GM19023 (cell line): ENCODE measurements at regions not wholly inside any gene's neighbourhood (a gene's known extent, or its start where the extent isn't known, plus 50 kb on each side); places are given as distances from the start of the nearest gene placed in this dataset.

Experiments
- ATAC-seq: cut with Tn5 transposase; IDR thresholded peaks from one replicate; pipeline ENCODE4 v1.9.1; 2021; ENCODE audit warnings: mild to moderate bottlenecking, moderate library complexity; ENCODE audit not compliant: unreplicated experiment

DNA sequence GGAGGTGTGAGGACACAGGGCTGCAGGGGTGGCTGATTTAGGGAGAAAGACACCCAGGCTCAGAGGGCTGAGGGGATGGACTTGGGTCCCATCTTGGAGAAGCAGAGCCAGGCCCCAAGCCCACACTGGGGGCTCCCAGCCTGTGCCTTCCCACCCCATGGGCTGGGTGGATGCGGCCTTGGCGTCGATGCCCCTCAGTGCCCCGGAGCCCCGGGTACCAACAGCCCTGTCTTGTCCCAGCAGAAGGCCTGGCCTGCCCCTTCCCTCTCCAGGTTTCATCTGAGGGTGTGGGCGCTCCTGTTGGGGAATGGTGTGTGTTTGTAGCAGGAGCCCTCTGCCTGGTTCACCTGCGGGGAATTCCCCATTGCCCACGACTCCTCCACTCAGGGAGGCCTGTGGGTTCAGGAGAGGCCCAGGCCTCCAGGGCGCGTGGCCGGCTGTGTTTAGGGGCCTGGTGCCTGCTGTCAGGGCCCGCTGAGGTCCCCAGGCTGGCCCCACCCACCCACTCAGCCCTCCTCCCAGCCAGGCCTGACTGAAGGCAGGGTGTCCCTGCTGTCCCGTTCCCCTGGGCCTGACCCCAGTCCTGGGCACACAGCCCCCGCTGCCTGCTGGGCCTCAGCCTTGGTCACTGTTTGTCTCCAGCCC lies 51.1 kb upstream of the BEGAIN start:
- ATAC-seq, result no peak

DNA sequence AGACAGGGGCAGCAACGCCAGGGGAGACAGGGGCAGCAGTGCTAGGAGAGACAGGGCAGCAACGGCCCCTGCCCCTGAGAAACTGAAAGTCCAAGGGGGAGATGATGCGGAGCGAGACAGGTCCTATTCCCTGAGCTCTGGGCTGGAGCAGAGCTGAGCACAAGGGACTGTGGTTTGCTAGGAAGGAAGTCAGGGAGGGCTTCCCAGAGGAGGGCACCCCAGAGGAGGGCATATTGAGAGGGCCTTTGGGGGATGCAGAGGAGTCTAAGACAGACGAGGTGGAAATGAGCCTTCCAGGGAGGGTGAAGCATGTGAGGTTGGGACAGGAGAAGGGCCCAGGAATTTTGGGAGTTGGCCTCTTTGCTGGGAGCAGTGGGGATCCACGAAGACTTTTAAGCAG lies 52.1 kb upstream of the BEGAIN start:
- ATAC-seq, result no peak

DNA sequence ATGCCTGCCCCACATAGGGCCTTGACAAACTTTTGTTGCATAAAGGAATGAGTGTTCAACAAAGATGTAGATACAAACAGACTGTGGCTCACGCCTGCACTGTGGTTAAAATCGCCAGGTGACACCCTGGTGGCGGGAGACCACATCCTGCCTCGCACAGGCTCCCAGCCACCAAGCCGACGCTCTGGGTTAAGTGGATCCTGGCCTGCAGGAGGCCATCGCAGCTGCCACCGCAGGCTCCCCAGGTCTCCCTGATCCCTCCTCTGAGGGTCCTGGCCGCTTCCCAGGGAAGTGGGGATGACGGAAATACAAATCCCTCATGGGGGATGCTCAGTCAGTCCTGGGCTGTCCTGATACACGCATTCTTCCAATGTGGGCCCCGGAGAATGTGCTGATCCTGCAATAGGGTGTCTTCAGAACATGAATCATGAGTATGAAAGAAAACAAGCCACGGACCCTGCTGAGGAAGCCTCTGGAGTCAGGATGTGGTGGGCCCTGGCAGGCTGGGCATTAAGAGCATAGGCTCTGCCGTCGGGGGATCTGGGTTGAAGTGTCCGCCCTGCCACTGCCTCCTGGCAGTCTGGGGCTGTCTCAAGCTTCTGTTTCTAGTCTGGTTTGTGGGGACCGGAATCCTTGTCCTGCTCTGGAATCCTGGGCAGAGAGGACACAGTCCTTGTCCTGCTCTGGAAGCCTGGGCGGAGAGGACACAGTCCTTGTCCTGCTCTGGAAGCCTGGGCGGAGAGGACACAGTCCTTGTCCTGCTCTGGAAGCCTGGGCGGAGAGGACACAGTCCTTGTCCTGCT lies 53.5 kb upstream of the BEGAIN start:
- ATAC-seq, result peak; percentile 86

DNA sequence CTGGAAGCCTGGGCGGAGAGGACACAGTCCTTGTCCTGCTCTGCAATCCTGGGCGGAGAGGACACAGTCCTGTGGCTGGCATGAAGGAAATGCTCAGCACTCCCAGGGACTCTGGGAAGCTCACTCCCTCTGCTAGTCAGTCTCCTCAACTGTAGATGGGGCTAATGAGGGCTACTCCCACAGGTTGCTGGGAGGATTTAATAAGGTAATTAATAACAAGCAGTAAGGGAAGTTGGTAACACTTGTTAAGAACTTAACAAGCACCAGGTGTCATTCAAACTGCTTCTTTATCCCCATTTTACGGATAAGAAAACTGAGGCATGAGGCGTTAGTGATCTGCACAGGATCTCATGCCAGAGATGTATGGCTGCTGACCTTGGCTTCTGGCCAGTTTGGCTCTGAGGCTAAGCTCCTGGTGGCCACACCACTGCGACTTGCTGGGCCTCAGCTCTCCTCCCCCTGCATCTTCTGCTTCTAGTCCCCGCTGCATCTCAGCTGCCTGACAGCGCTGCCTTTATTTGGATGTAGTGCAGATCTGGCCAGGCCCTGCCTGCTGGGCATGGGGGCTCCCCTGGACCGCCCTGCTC lies 54.1 kb upstream of the BEGAIN start:
- no peak for ATAC-seq

DNA sequence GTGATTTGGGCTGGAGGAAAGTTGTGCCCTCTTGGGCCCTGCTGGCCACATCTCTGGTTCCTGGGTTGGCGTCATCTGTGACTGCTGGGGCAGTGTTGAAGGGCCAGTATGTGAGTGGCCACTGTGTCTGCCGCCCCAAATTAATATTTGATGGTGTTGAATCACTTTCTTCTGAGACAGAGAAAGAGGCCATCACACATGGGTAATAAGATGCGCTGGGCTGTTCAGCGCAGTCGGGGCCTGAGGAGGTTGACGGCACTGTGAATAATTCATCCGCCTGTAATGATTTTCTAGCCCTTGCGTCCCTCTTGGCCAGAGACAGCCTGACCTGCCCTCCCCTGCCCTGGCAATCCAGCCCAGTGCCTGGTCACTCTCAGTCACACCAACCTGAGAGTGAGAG lies 56.2 kb upstream of the BEGAIN start:
- ATAC-seq, result no peak

DNA sequence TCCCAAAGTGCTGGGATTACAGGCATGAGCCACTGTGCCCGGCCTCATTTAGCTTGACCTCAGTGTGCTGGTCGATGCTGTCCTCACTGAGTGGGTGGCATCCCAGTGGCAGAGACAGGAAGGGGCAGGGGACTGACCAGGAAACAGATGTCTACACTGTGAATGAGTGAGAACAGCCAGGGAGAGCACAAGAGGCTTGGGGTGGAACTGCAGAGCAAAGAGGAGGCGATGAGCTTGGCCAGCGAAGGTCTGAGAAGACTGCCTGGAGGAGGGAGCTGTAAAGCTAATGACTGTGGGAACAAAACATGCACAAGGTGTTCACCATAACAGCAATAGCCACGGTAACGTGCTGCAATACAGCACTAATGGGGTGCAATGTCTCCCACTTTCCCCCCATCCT lies 57.2 kb upstream of the BEGAIN start:
- no peak for ATAC-seq

DNA sequence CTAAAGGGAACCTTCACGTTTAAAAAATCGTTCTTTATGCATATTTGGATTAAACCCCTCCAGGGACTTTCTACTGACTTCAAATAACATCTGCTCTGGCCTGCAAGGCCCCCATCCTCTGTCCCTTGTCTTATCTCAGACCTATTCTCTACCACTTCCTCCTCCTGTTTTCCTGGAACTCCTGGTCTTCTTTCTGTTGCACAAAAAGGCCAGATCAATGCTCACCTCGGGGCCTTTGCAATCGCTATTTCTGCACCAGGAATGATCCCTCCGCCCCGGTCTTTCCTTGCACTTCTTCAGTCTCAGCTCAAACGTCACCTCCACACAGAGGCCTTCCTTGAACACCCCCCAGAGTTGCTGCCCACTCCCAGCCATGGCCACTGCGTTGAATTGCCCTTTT lies 57.6 kb upstream of the BEGAIN start:
- no peak for ATAC-seq

DNA sequence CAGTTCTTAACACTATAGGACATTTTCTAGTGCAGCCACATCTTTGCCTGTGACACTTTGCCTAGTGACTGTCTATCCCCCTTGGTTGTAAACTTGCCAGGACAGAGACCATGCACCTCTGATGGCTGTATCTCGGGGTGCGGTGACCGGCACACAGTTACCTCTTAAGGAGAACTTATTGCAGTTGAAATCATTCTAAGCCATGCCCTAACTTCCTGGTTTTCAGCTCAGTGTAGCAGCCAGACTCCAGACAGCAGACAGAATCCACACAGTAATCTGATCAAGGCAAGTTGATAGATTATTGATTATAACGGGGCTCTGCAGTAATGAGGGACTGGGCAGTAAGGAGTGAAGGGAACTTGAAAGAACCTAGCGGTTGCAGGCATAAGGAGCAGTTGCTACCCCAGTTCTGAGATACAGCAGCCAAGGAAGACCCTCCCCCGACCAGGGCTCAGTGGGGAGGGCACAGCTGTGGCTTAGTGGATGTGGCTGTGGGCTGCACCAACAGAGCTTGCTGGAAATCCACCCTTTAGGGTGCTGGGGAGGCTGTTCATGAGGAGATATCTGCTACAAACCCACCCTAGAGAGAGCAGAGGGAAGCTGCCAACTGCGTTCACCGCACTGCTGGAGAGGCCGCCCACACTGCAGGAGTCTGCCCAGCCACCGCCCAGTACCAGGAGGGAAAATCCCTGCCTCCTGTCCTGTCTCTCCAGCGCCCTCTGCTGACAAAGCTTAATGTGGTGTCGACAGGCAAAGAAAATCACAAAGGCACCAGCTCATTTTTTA lies 58.2 kb upstream of the BEGAIN start:
- ATAC-seq, result peak; percentile 63

DNA sequence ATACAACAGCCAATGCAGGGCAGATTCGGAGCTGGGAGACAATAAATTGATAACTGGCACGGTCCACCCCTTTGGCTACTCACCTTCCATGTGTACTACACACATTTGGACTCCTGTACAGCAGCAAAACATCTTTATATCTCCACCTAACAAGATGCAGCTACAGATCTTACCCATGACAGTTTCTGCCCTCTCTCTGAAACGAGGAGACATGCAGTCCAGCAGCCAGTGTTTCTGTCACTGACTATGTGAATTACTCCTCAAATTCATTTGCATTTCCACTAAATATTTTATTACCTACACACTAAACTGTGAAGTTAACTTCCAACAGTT lies 58.7 kb upstream of the BEGAIN start:
- no peak for ATAC-seq

DNA sequence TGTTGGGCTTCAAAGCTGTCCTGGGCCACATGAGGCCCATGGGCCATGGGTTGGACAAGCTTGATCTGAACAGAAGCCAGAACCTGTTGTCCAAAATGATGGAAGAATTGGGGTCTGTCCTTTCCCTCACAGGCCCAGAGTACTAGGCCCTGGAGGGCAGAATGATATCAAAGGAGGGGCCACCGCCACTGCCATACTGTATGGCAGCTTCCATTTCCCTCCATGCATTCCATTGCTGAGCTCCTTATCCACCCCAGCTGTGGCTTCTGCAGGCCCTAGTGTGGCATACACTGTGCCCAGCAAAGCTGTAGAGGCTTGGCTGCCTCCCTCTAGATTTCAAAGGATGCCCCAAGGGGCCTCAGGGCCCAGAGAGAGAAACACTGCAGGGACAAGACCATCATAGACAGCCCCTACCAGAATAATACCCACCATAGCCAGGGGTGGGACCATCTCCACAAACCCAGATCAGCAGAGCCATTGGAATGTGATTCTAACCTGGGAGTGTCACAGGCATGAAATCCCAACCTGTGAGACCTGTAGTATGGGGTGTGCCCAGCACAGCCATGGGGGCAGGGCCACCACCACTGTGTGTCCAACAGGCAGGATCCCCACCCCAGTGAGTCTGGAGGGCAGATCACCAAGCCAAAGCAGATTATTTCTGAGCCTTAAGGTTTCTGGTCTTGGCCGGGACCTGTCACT lies 61.4 kb upstream of the BEGAIN start:
- no peak for ATAC-seq

DNA sequence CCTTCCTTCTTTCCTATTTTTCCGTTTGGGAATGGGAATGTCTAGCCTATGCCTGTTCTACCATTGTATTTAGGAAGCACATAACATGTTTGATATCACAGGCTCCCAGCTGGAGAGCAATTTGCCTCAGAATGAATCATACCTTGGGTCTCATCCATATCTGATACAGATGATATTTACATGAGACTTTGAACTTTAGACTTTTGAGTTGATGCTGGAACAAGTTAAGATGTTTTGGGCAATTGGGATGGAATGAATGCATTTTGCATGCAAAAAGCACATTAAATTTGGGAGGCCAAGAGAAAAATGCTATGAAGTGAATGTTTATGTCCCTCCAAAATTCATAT lies 61.9 kb upstream of the BEGAIN start:
- no peak for ATAC-seq

DNA sequence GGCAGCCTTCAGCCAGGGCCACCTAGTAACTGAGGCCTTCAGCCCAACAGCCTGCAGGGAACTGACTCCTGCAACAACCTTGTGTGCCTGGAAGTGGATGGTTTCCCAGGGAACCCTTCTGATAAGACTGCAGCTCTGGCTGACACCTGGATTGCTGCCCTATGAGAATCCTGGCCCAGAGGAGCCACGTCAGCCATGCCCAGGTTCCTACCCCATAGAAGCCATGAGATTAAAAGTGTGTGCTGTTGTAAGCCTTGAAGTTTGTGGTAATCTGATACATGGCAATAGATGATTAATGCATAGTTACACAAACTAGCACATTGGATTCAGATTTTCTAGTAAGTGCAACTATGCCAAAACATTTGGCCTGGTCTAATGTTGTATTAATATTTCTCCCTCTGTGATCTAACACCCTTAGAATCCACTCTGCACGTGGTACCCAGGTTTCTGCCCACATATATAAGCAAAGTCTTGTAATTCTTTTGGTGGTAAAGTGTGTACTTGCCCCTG lies 64.8 kb upstream of the BEGAIN start:
- no peak for ATAC-seq

DNA sequence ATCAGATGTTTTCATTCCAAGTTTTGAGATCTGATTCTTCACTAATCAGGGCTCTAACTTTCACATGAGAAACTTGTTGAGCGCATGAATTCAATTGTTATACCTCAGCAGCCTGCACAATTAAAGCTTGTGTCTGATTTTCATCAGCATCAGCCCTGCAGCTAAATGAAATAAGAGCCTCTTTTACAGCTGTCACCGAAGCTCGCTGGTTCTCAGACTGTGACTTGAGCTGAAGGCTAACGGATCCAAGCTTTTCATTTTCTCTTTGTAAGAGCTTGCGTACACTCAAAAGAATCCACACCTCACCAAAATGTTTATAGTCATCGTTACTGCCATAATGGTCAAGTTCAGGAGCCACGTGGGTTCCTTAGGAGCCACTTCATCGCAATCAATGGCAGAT lies 65.5 kb upstream of the BEGAIN start:
- ATAC-seq, result no peak

DNA sequence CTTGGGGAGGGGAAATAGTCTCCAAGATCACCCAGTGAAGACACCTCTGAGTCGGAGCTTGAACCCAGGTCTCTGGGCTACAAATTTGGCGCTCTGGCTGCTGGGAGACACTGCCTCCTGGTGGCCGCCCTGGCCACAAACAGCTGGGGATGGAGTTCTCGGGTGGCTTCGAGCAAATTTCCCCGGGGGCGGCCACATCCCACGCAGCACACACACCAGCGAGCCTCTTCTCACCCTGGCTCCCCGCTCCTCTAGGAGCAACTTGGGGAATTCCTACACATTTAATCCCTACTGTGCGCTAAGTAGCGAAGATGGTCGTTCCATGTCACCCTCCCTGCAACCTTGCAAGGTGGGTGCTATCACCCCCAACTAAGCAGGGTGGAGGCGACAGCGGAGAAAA lies 66.2 kb upstream of the BEGAIN start:
- no peak for ATAC-seq

DNA sequence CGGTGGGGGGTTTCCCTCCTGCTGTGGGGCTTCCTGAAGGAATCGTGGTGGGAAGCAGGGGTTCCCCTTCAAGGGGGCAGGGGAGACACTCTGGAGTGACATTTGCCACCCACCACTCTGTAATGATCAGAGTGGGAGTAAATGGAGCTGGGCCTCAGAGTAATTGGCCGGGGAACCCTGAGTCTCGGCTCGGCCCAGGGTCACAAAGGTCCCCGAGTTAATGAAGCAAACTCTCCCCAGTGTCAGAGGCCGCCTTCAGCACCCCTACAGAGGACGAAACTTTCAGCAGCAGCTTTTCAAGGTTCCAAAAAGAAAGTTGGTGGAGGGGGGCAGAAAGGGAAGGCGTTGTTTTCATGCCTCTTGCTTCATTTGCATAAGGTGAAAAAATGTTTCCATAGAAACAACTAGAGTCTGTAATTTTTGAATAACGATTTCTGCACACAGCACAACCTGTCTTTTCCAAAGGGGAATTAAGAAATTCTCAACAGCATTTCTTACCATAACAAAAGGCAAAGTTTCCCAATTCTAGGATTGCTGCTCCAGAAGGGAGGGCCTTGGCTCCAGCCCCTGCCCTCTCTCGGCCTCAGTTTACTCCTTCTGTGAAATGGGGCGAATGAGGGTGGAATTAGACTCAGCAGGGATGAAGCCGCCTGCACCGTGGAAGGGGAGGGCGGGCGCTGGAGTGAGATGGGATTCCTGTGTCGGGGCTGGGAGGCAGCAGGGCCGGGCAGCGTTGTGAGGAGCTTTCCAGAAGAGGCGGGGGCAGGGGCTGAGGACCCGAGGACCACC lies 67.0 kb upstream of the BEGAIN start:
- no peak for ATAC-seq

DNA sequence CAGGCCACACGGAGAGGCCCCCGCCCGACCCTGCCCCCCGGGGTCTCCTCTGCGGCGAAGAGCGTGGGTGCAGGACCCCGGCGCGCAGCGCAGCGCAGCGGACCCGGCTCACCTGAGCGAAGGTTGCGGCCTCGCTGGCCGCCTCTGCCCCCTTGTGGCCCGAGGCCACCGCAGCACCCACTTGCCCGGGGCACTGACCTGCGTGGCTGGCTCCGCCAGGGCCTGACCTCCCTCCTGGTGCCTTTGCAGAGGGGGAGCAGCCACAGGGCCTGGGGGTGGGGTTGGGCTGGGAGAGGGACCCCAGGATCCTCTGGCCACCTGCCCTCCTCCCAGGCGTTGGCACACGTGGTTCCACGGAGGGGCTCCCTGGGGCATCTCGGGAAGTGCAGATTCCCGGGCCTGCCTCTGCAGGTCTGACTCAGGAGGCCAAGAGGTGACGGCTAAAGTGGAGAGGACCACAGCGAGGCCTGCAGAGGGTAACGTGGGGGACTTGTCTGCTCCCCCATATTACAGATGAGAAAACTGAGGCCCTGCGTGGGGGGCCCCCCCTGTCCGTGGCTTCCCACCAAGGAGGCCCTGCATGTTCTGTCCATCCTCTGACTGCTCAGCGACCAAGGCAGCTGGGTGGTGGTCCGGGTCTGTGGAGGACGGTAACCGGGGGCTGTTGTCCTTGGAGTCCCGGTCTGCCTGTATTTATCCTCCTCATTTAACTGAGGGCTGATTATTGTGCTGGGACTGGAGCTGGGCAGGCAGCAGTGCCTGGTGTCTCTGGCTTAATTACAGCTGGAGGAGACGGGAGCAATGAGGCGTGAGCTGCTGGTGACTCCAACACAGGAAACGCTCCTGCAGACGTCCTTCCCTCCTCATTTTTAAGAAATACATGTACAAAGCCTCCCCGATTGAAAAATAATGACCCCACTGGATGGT lies 67.9 kb upstream of the BEGAIN start:
- ATAC-seq, result no peak

DNA sequence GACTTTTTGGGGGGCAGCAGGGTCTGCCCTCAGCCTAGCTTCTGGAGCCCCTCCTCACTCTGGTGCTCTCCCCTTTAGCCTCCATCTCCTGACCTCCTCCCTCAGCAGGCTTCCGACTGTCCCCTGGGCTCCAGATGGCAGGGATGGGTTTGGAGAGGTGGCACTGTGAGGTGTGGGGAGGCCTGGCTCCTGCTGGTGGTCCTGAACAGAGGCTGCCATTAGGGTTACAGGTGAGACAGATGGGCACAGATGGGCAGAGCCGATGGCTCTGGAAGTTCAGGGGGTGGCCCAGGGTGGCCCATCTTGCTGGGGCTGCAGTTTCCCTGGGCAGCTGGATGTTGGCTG lies 68.5 kb upstream of the BEGAIN start:
- ATAC-seq, result no peak

DNA sequence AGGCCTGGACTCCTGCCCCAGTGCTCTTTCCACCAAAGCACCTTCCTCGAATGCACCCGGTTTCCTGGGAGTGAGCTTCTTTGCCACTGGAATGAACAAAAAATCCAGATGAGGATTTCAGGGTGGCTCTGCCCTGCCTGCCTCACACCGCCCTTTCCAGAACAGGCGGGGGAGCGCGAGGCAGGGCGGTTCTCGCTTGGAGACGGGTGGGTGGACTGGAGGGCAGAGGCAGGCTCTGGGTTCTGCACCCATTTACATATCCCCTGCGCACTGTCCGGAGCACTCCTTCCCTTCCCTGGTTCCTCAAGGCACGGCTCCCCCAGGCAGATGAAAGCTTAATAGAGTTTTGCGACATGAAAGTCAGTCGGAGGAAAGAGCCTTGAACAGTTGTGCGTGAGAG lies 69.7 kb upstream of the DLK1 start:
- ATAC-seq, result no peak

DNA sequence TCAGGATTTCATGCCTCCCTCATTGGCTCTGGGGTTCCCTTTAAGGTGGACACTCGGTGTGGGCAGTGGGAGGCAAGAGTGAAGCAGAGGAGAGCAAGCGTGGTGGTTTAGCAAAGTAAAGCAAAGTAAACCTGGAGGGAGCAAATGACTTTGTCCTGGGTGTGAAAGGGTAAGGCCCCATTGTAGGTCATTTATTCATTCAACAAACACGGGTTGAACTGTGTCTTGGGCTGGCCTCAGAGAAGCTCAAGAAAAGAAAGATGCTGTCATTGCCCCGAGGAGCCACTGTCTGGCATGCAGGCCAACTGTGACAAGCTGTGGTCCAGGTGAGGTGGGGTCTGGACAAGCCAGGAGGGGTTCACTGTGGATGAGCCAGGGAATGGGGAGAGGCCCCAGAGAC lies 68.9 kb upstream of the DLK1 start:
- no peak for ATAC-seq
